ENCODE measurements at regions not wholly inside any gene's neighbourhood (a gene's known extent, or its start where the extent isn't known, plus 50 kb on each side); places are given as distances from the start of the nearest gene placed in this dataset.

- no peaks in the 10 kb centered on the region for H3K36me3 ChIP-seq (ENCODE audit: control insufficient read depth, insufficient read depth, low read length)
- DNase-seq (ENCODE audit: low read depth, low spot score): peak; percentile 13
- no peaks in the 10 kb centered on the region for H3K9me3 ChIP-seq (ENCODE audit: control insufficient read depth, insufficient read depth, low read length)
- no peaks in the 10 kb centered on the region for H3K4me1 ChIP-seq (ENCODE audit: control insufficient read depth, insufficient read depth, low read length)
- no peak overlapping the region for H3K27ac ChIP-seq (ENCODE audit: low read length)
- no peak overlapping the region for H3K4me3 ChIP-seq (ENCODE audit: low read length)
- WGBS (ENCODE audit: insufficient coverage, insufficient read length): no CpG with 5 or more reads among the region's 2 CpGs
- H3K27me3 ChIP-seq (ENCODE audit: control insufficient read depth, insufficient read depth, low read length): no peaks in the 10 kb centered on the region
Measured at GRCh38 chr10:108112218-108112617, 947.7 kb upstream of the SORCS1 start.

GRCh38 chr10:108104551-108105156 is 940.1 kb upstream of the SORCS1 start:
- Histone ChIP-seq H3K4me1 (ENCODE audit: control insufficient read depth, insufficient read depth, low read length) (no peaks in the 10 kb centered on the region), H3K9me3 (ENCODE audit: control insufficient read depth, insufficient read depth, low read length) (no peaks in the 10 kb centered on the region), H3K36me3 (ENCODE audit: control insufficient read depth, insufficient read depth, low read length) (no peaks in the 10 kb centered on the region), H3K27me3 (ENCODE audit: control insufficient read depth, insufficient read depth, low read length) (no peaks in the 10 kb centered on the region), H3K4me3 (ENCODE audit: low read length) (no peak overlapping the region), H3K27ac (ENCODE audit: low read length) (no peak overlapping the region)
- WGBS (ENCODE audit: insufficient coverage, insufficient read length): 100% methylated on average over 1 of the region's 3 CpGs
- DNase-seq (ENCODE audit: low read depth, low spot score): no peak

GRCh38 chr10:108097258-108097657 is 932.8 kb upstream of the SORCS1 start:
- no peaks in the 10 kb centered on the region for H3K27me3 ChIP-seq (ENCODE audit: control insufficient read depth, insufficient read depth, low read length)
- H3K4me3 ChIP-seq (ENCODE audit: low read length): no peak overlapping the region
- no peak for DNase-seq (ENCODE audit: low read depth, low spot score)
- no peaks in the 10 kb centered on the region for H3K9me3 ChIP-seq (ENCODE audit: control insufficient read depth, insufficient read depth, low read length)
- no peak overlapping the region for H3K27ac ChIP-seq (ENCODE audit: low read length)
- WGBS (ENCODE audit: insufficient coverage, insufficient read length): no CpG with 5 or more reads among the region's 4 CpGs
- H3K4me1 ChIP-seq (ENCODE audit: control insufficient read depth, insufficient read depth, low read length): no peaks in the 10 kb centered on the region
- H3K36me3 ChIP-seq (ENCODE audit: control insufficient read depth, insufficient read depth, low read length): no peaks in the 10 kb centered on the region; the same call in 1 of the 2 replicates

- H3K27ac ChIP-seq (ENCODE audit: low read length): no peak overlapping the region
- no peaks in the 10 kb centered on the region; the same call in 1 of the 2 replicates for H3K36me3 ChIP-seq (ENCODE audit: control insufficient read depth, insufficient read depth, low read length)
- WGBS (ENCODE audit: insufficient coverage, insufficient read length): no CpG with 5 or more reads among the region's 7 CpGs
- H3K4me3 ChIP-seq (ENCODE audit: low read length): no peak overlapping the region
- H3K27me3 ChIP-seq (ENCODE audit: control insufficient read depth, insufficient read depth, low read length): no peaks in the 10 kb centered on the region
- DNase-seq (ENCODE audit: low read depth, low spot score): no peak
- no peaks in the 10 kb centered on the region for H3K9me3 ChIP-seq (ENCODE audit: control insufficient read depth, insufficient read depth, low read length)
- H3K4me1 ChIP-seq (ENCODE audit: control insufficient read depth, insufficient read depth, low read length): no peaks in the 10 kb centered on the region
Measured at GRCh38 chr10:108095932-108096925, 931.7 kb upstream of the SORCS1 start.

GRCh38 chr10:108090476-108091215 is 926.1 kb upstream of the SORCS1 start:
- H3K4me1 ChIP-seq (ENCODE audit: control insufficient read depth, insufficient read depth, low read length): no peaks in the 10 kb centered on the region
- WGBS (ENCODE audit: insufficient coverage, insufficient read length): no CpG with 5 or more reads among the region's 3 CpGs
- H3K36me3 ChIP-seq (ENCODE audit: control insufficient read depth, insufficient read depth, low read length): no peaks in the 10 kb centered on the region
- H3K27ac ChIP-seq (ENCODE audit: low read length): no peak overlapping the region
- no peaks in the 10 kb centered on the region for H3K9me3 ChIP-seq (ENCODE audit: control insufficient read depth, insufficient read depth, low read length)
- DNase-seq (ENCODE audit: low read depth, low spot score): no peak
- no peak overlapping the region for H3K4me3 ChIP-seq (ENCODE audit: low read length)
- no peaks in the 10 kb centered on the region for H3K27me3 ChIP-seq (ENCODE audit: control insufficient read depth, insufficient read depth, low read length)

- H3K36me3 ChIP-seq (ENCODE audit: control insufficient read depth, insufficient read depth, low read length): no peaks in the 10 kb centered on the region
- no peak for DNase-seq (ENCODE audit: low read depth, low spot score)
- no peak overlapping the region for H3K27ac ChIP-seq (ENCODE audit: low read length)
- H3K9me3 ChIP-seq (ENCODE audit: control insufficient read depth, insufficient read depth, low read length): no peaks in the 10 kb centered on the region
- no peaks in the 10 kb centered on the region for H3K4me1 ChIP-seq (ENCODE audit: control insufficient read depth, insufficient read depth, low read length)
- WGBS (ENCODE audit: insufficient coverage, insufficient read length): no CpG with 5 or more reads among the region's 1 CpG
- H3K27me3 ChIP-seq (ENCODE audit: control insufficient read depth, insufficient read depth, low read length): no peaks in the 10 kb centered on the region
- no peak overlapping the region for H3K4me3 ChIP-seq (ENCODE audit: low read length)
Measured at GRCh38 chr10:108086502-108086901, 922.0 kb upstream of the SORCS1 start.

- Histone ChIP-seq H3K36me3 (ENCODE audit: control insufficient read depth, insufficient read depth, low read length) (no peaks in the 10 kb centered on the region), H3K4me1 (ENCODE audit: control insufficient read depth, insufficient read depth, low read length) (no peaks in the 10 kb centered on the region), H3K4me3 (ENCODE audit: low read length) (no peak overlapping the region), H3K27me3 (ENCODE audit: control insufficient read depth, insufficient read depth, low read length) (no peaks in the 10 kb centered on the region), H3K9me3 (ENCODE audit: control insufficient read depth, insufficient read depth, low read length) (no peaks in the 10 kb centered on the region), H3K27ac (ENCODE audit: low read length) (no peak overlapping the region)
- DNase-seq (ENCODE audit: low read depth, low spot score): no peak
- WGBS (ENCODE audit: insufficient coverage, insufficient read length): no CpG with 5 or more reads among the region's 1 CpG
Measured at GRCh38 chr10:108082596-108082995, 918.1 kb upstream of the SORCS1 start.

GRCh38 chr10:108078263-108078662 is 913.8 kb upstream of the SORCS1 start:
- H3K4me3 ChIP-seq (ENCODE audit: low read length): no peak overlapping the region
- no peaks in the 10 kb centered on the region for H3K27me3 ChIP-seq (ENCODE audit: control insufficient read depth, insufficient read depth, low read length)
- H3K9me3 ChIP-seq (ENCODE audit: control insufficient read depth, insufficient read depth, low read length): no peaks in the 10 kb centered on the region
- no peaks in the 10 kb centered on the region for H3K36me3 ChIP-seq (ENCODE audit: control insufficient read depth, insufficient read depth, low read length)
- no peak for DNase-seq (ENCODE audit: low read depth, low spot score)
- H3K27ac ChIP-seq (ENCODE audit: low read length): no peak overlapping the region
- WGBS (ENCODE audit: insufficient coverage, insufficient read length): no CpG with 5 or more reads among the region's 2 CpGs
- H3K4me1 ChIP-seq (ENCODE audit: control insufficient read depth, insufficient read depth, low read length): no peaks in the 10 kb centered on the region

- Histone ChIP-seq H3K27ac (ENCODE audit: low read length) (no peak overlapping the region), H3K27me3 (ENCODE audit: control insufficient read depth, insufficient read depth, low read length) (no peaks in the 10 kb centered on the region), H3K9me3 (ENCODE audit: control insufficient read depth, insufficient read depth, low read length) (no peaks in the 10 kb centered on the region), H3K36me3 (ENCODE audit: control insufficient read depth, insufficient read depth, low read length) (no peaks in the 10 kb centered on the region), H3K4me1 (ENCODE audit: control insufficient read depth, insufficient read depth, low read length) (no peaks in the 10 kb centered on the region), H3K4me3 (ENCODE audit: low read length) (no peak overlapping the region)
- no CpG with 5 or more reads among the region's 3 CpGs for WGBS (ENCODE audit: insufficient coverage, insufficient read length)
- no peak for DNase-seq (ENCODE audit: low read depth, low spot score)
Measured at GRCh38 chr10:108072466-108072865, 908.0 kb upstream of the SORCS1 start.

GRCh38 chr10:108070789-108071188 is 906.3 kb upstream of the SORCS1 start:
- no peak for DNase-seq (ENCODE audit: low read depth, low spot score)
- Histone ChIP-seq H3K9me3 (ENCODE audit: control insufficient read depth, insufficient read depth, low read length) (no peaks in the 10 kb centered on the region), H3K36me3 (ENCODE audit: control insufficient read depth, insufficient read depth, low read length) (no peaks in the 10 kb centered on the region), H3K27me3 (ENCODE audit: control insufficient read depth, insufficient read depth, low read length) (no peaks in the 10 kb centered on the region), H3K27ac (ENCODE audit: low read length) (no peak overlapping the region), H3K4me1 (ENCODE audit: control insufficient read depth, insufficient read depth, low read length) (no peaks in the 10 kb centered on the region), H3K4me3 (ENCODE audit: low read length) (no peak overlapping the region)
- no CpG with 5 or more reads among the region's 2 CpGs for WGBS (ENCODE audit: insufficient coverage, insufficient read length)
